Lung (tissue), 11 donors: ENCODE measurements at regions not wholly inside any gene's neighbourhood (a gene's known extent, or its start where the extent isn't known, plus 50 kb on each side); places are given as distances from the start of the nearest gene placed in this dataset.
A peak's percentile ranks its signal among the peaks of the same experiment; 100 is the strongest.

Experiments
- ATAC-seq: fragments of 200-7000 bp; cut with Tn5 transposase; one replicate; pipeline ENCODE4 v1.9.1; 2020; ENCODE audit warnings: moderate number of reproducible peaks; ENCODE audit not compliant: insufficient read depth, low FRiP score
- DNase-seq, 3 donors: peaks; one replicate each; pipeline ENCODE4 v3.0.0-alpha.2; 2013 to 2017
- H3K27ac ChIP-seq, 2 donors: one replicate each; pipeline ENCODE4 v1.5.1; 2013; ENCODE audit warnings: mild to moderate bottlenecking in 2 of 2, moderate library complexity in 2 of 2, control low read depth in 1 of 2, inconsistent platforms in 1 of 2, low read depth in 1 of 2, low read length in 1 of 2
- H3K27me3 ChIP-seq, 3 donors: one replicate each; pipeline ENCODE4 v1.5.1; 2013; ENCODE audit warnings: low read length in 2 of 3; ENCODE audit not compliant: control insufficient read depth in 3 of 3, insufficient read depth in 3 of 3
- H3K36me3 ChIP-seq, 4 donors: one replicate each; pipeline ENCODE4 v1.5.1; 2013; ENCODE audit warnings: low read length in 4 of 4, mild to moderate bottlenecking in 1 of 4, moderate library complexity in 1 of 4; ENCODE audit not compliant: control insufficient read depth in 4 of 4, insufficient read depth in 4 of 4
- H3K4me1 ChIP-seq, 5 donors: one replicate each; pipeline ENCODE4 v1.5.1; 2013; ENCODE audit warnings: low read length in 5 of 5, mild to moderate bottlenecking in 2 of 5, moderate library complexity in 1 of 5; ENCODE audit not compliant: control insufficient read depth in 5 of 5, insufficient read depth in 5 of 5
- H3K4me3 ChIP-seq: one replicate; pipeline ENCODE4 v1.5.1; 2013; ENCODE audit warnings: mild to moderate bottlenecking, control low read depth, moderate library complexity
- H3K9ac ChIP-seq, 2 donors: one replicate each; pipeline ENCODE4 v1.5.1; 2013; ENCODE audit warnings: low read length in 2 of 2, control low read depth in 1 of 2; ENCODE audit not compliant: insufficient read depth in 1 of 2
- H3K9me3 ChIP-seq, 4 donors: one replicate each; pipeline ENCODE4 v1.5.1; 2013; ENCODE audit warnings: low read length in 3 of 4, mild to moderate bottlenecking in 1 of 4, moderate library complexity in 1 of 4; ENCODE audit not compliant: control insufficient read depth in 4 of 4, insufficient read depth in 3 of 4
- CTCF ChIP-seq: IDR thresholded peaks from 2 replicates; pipeline ENCODE4 v1.5.1; 2012; ENCODE audit warnings: mild to moderate bottlenecking; ENCODE audit errors: control extremely low read depth, extremely low read depth
- WGBS, 2 donors: extraction: QIAGEN DNeasy Blood & Tissue Kit; methylation state at CpG; one replicate each; pipeline ENCODE4 v1.1.7; 2013; 5-methylcytosine and 5-hydroxymethylcytosine counted together
- donor health status: control.
- donor health status: control.
- donor health status: Bipolar disorder and iron deficiency.
- donor health status: healthy.
- donor health status: DM: yes; HTN: yes; CAD: no.

- H3K4me3 ChIP-seq: no peak overlapping the region
- no peak for TF ChIP-seq CTCF
- no peaks in the 10 kb centered on the region for H3K36me3 ChIP-seq
- DNase-seq (no peak), ATAC-seq (no peak)
- no peak overlapping the region for H3K9ac ChIP-seq
- no peaks in the 10 kb centered on the region for H3K4me1 ChIP-seq
- H3K9me3 ChIP-seq: no peaks in the 10 kb centered on the region
- H3K27ac ChIP-seq: no peak overlapping the region
- 69 to 76% methylated on average over 3 of the region's 3 CpGs for WGBS, 2 donors
- H3K27me3 ChIP-seq: no peaks in the 10 kb centered on the region
Measured at GRCh38 chr2:156189584-156189983, 142.9 kb downstream of the NR4A2 start.

GRCh38 chr2:156189143-156189542 lies 143.4 kb downstream of the NR4A2 start:
- WGBS, 2 donors: 64 to 74% methylated on average over 6 of the region's 6 CpGs
- ATAC-seq: no peak

GRCh38 chr2:156182132-156182531 lies 150.4 kb downstream of the NR4A2 start:
- H3K4me3 ChIP-seq: no peak overlapping the region
- TF ChIP-seq CTCF: no peak
- peak; percentile 88 for ATAC-seq
- no peaks in the 10 kb centered on the region for H3K27me3 ChIP-seq
- no peaks in the 10 kb centered on the region for H3K36me3 ChIP-seq
- H3K9ac ChIP-seq: no peak overlapping the region
- peaks cover 0 to 7% (median 0%) of the 10 kb centered on the region in 5 donors for H3K4me1 ChIP-seq
- H3K27ac ChIP-seq: no peak overlapping the region
- 48 to 71% methylated on average over 2 of the region's 2 CpGs for WGBS, 2 donors
- peak; percentile 30 to 89 (median 77) for DNase-seq
- no peaks in the 10 kb centered on the region for H3K9me3 ChIP-seq

More at GRCh38 chr2:156189143-156189542, 143.4 kb downstream of the NR4A2 start:
- H3K36me3 ChIP-seq: no peaks in the 10 kb centered on the region
- H3K4me1 ChIP-seq: no peaks in the 10 kb centered on the region
- DNase-seq: no peak
- no peak overlapping the region for H3K4me3 ChIP-seq
- no peaks in the 10 kb centered on the region for H3K27me3 ChIP-seq
- no peaks in the 10 kb centered on the region for H3K9me3 ChIP-seq
- no peak overlapping the region for H3K9ac ChIP-seq
- H3K27ac ChIP-seq: no peak overlapping the region
- TF ChIP-seq CTCF: no peak

GRCh38 chr2:156181208-156181607 lies 151.3 kb downstream of the NR4A2 start:
- ATAC-seq (no peak), DNase-seq (no peak)
- no peak for TF ChIP-seq CTCF
- Histone ChIP-seq H3K4me1 (peaks cover 0 to 7% (median 0%) of the 10 kb centered on the region in 5 donors), H3K27ac (no peak overlapping the region), H3K9me3 (no peaks in the 10 kb centered on the region), H3K36me3 (no peaks in the 10 kb centered on the region), H3K27me3 (no peaks in the 10 kb centered on the region), H3K4me3 (no peak overlapping the region), H3K9ac (no peak overlapping the region)
- 61 to 65% methylated on average over 1 of the region's 1 CpG for WGBS, 2 donors
